Fibroblast of lung (primary cell): ENCODE measurements at regions not wholly inside any gene's neighbourhood (a gene's known extent, or its start where the extent isn't known, plus 50 kb on each side); places are given as distances from the start of the nearest gene placed in this dataset.

Source experiments
- CTCF ChIP-seq, 2 donors: IDR thresholded peaks in 1 of 2; conservative IDR thresholded peaks in 1 of 2; 1 replicate in 1 of 2; 2 replicates in 1 of 2; pipeline ENCODE4 v1.5.1; 2011 to 2012; ENCODE audit warnings: low read length in 2 of 2, control low read depth in 1 of 2, inconsistent platforms in 1 of 2, low read depth in 1 of 2, mild to moderate bottlenecking in 1 of 2
- EZH2 ChIP-seq: IDR thresholded peaks from 2 replicates; pipeline ENCODE4 v1.5.1; 2012; ENCODE audit warnings: low read length, control low read depth, mild to moderate bottlenecking; ENCODE audit errors: missing control alignments

GRCh38 chr6:139904158-139904533, 529.7 kb upstream of the CITED2 start:
- TF ChIP-seq EZH2 (no peak), CTCF (conservative IDR thresholded peaks at IDR 0.05 in 1 of 2, IDR thresholded peaks at IDR 0.05 in 1 of 2; ENCODE audit: low read depth in 1 of 2, low read length in 2 of 2) (no peak)
